DMS 273 treated with DMSO at 0.1 percent for 48 hours (cell line): ENCODE measurements at regions not wholly inside any gene's neighbourhood (a gene's known extent, or its start where the extent isn't known, plus 50 kb on each side); places are given as distances from the start of the nearest gene placed in this dataset.
"Not testable (repeated sequence)": the region's sequence is repeated elsewhere in the genome, so short reads cannot be mapped to it uniquely, and the experiment has no call there.

Source experiments
- DNase-seq: peaks from one replicate; lab custom pipeline; 2025; lab: John Stamatoyannopoulos, UW

DNA sequence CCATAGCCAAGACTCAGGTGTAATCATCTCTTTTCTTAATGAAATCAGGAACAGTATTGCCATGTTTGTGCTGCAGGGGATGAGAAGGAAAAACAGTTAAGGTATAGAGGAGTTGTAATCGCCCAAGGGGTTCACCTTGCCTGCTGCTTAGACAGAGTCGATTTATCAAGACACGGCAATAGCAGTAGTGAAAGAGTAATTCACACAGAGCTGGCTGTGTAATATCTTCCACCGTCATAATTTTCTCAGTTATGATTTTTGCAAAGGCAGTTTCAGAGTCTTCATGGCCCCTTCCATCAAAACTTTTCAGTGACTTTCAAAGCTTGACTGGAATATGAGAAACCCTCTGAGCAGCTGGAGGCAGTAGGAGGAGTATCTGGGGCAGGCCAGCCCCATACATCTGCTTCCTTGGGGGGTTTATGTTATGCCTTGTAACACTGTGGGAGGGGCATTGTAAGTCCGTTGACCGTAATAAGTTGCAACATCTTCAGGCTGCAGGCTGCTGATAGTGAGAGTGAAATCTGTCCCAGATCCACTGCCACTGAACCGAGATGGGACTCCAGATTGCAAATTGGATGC is 605.4 kb downstream of the RPIA start:
- DNase-seq, result not testable (repeated sequence)

GRCh38 chr2:89299196-89299595 is 607.7 kb downstream of the RPIA start:
- DNase-seq, result not testable (repeated sequence)

GRCh38 chr2:89305623-89306022 is 614.1 kb downstream of the RPIA start:
- not testable (repeated sequence) for DNase-seq

- DNase-seq, result not testable (repeated sequence)
Measured at GRCh38 chr2:89306869-89307637, 615.6 kb downstream of the RPIA start.

- not testable (repeated sequence) for DNase-seq
Measured at GRCh38 chr2:89318990-89319389, 627.5 kb downstream of the RPIA start.

DNA sequence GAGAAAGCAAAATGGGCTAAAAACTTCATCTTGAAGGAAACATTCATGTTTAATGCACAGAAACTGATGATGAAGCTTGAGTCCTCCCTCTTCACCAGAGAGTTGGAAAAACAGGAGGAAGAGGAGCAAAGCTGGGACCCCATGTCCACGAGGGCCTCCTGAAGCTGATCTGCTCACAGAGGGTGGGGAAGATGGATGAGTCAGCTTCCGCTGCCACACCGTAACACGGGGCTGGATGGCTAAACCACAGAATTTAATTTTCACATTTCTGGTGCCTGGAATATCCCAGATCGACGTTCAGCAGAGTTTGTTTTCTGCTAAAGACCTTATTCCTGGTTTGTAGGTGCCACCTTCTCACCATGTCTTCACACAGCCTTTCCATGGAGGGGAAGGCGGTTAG is 634.4 kb downstream of the RPIA start:
- DNase-seq, result not testable (repeated sequence)

DNA sequence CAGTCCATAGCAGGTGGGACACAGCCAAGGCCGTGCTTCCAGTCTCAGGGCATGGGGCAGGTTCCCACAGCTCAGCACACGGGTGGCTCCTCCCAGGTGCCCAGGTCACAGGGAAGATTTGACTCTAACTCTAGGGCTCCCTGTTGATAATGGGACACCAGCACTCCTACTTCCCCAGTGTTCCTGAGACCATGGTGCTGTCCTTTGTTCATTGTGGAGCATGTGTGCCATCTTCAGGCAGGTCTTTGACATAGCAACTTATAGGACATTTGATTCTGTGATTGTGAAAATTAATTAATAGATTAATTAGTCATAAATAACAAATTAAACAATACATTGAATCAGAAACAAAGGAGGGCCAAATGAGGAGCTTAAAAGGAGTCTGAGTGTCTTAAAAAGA is 635.0 kb downstream of the RPIA start:
- DNase-seq, result not testable (repeated sequence)

GRCh38 chr2:89328790-89329189 is 637.3 kb downstream of the RPIA start:
- not testable (repeated sequence) for DNase-seq
